ENCODE measurements at regions not wholly inside any gene's neighbourhood (a gene's known extent, or its start where the extent isn't known, plus 50 kb on each side); places are given as distances from the start of the nearest gene placed in this dataset.
"Not testable (repeated sequence)": the region's sequence is repeated elsewhere in the genome, so short reads cannot be mapped to it uniquely, and the experiment has no call there.

DNA sequence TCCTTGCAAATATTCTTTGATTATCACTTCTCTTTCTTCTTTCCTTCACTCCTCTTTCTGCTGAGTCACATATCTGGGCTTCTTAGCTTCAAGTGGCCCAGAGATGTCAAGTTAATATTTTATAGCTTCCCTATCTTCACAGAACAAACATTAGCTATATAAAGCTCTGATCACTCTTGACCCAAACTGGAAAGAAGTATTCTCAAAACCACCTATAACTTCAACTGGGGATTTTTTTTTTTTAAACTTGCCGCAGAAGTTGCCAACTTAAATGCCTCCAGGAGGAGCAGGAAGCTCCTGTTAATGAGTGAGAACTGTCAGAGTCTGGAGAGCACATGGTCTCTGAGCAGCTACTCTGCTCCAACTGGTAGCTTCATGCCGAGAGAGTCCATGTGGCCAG, 233.3 kb upstream of the EDNRA start:
- DNase-seq: no peak

- DNase-seq: no peak
These were observed 230.8 kb upstream of the EDNRA start for GRCh38 chr4:147250062-147250461.

DNA sequence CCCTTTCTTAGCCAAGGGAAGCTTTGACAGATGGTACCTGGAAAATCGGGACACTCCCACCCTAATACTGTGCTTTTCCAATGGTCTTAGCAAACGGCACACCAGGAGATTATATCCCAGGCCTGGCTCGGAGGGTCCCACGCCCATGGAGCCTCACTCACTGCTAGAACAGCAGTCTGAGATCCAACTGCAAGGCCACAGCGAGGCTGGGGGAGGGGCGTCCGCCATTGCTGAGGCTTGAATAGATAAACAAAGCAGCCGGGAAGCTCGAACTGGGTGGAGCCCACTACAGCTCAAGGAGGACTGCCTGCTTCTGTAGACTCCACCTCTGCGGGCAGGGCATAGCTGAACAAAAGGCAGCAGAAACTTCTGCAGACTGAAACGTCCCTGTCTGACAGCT, 225.6 kb upstream of the EDNRA start:
- DNase-seq: not testable (repeated sequence)

- not testable (repeated sequence) for DNase-seq
These were observed 221.6 kb upstream of the EDNRA start for GRCh38 chr4:147259271-147259670.

DNA sequence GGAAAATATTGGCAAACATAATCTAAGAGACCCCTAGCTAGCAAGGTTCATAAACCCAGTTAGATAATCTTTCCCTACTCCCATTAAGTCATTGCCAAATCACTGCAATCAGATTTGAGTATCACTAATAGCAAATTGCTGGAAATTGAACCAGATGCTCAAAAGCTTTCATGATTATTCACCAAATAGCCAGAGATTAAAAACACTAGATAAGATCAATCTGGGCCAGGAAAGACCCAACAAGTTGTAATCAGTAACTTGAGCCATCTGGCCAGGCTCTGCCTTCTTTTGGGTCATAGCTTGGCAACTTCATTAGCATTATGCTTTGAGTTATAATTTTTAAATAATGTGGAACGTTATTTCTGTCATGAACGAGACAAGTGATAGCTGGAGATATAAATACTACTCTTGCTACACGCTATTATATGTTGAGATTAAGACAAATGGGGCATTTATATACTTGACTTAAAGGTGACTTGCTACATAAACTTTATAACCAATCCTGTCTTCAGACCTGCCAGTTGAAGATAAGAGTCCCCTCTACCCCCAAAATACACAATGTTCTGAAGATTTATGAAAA, 196.6 kb upstream of the EDNRA start:
- no peak for DNase-seq

GRCh38 chr4:147284935-147285334, 196.0 kb upstream of the EDNRA start:
- no peak for DNase-seq

GRCh38 chr4:147285751-147286150, 195.1 kb upstream of the EDNRA start:
- DNase-seq: no peak

DNA sequence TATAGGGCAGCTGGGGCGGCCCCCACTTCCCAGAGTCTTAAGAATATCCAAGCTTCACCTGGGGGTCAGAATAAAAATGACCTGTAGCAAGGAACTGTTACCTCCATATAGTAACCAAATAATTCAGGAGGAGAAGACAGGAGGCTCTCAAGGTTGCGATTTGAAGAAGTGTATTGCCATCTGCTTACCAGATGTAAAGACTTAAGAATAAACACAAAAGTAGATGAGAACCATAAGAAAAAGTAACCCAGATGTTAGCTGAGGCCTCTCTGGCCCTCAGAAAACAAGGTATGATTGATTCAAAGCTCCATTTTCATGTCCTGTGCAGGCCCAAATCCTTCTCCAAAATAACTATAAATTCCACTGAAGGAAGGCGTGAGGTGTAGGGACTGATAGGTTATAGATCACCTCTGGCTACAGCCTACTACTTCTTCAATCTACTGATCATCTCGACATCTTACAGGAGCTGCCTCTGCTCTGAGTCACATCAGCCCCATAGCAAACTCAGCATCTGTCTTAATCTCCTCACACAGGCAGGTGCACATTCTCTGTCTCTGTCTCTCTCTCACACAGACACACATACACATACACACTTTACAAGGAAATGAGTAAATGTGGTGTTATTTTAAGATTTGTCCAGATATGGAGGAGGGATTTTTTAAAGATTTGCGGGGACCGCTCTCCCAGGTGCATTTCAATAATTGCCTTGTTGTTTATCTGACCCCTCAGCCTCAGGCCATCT, 193.9 kb upstream of the EDNRA start:
- DNase-seq: no peak

GRCh38 chr4:147287588-147287890, 193.4 kb upstream of the EDNRA start:
- DNase-seq: no peak

DNA sequence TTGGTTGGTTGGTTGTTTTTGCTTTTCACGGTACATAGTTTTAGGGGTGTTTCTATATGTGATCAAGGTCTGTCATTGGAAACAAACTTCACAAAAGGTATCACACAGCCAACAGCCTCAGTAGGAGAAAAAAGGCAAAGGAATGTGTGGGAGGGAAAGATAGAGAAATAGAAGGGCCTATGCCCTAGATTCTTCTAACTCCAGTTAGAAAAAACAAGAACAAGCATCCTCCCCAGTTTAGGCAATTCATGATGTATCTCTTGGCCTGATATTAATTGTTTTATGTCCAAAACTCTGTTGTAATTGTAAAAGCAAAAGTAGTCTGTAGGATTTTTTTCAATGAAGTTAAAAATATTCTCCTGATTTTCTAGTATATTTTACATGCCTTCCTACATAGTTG, 192.4 kb upstream of the EDNRA start:
- DNase-seq: no peak

GRCh38 chr4:147289181-147289580, 191.7 kb upstream of the EDNRA start:
- DNase-seq: no peak

DNA sequence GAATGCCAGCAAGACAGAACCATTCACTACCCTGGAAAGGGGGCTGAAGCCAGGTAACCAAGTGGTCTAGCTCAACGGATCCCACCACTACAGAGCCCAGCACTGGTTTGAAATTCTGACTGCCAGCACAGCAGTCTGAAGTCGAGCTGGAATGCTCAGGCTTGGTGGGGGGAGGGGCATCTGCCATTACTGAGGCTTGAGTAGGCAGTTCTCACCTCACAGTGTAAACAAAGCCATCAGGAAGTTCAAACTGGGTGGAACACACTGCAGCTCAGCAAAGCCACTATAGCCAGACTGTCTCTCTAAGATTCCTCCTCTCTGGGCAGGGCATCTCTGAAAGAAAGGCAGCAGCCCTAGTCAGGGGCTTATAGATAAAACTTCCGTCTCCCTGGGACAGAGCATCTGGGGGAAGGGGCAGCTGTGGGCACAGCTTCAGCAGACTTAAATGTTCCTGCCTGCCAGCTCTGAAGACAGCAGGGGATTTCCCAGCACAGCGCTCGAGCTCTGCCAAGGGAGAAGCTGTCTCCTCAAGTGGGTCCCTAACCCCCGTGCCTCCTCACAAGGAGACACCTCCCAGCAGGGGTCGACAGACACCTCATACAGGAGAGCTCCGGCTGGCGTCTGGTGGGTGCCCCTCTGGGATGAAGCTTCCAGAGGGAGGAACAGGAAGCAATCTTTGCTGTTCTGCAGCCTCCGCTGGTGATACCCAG, 188.1 kb upstream of the EDNRA start:
- not testable (repeated sequence) for DNase-seq

GRCh38 chr4:147293314-147293677, 187.6 kb upstream of the EDNRA start:
- not testable (repeated sequence) for DNase-seq

GRCh38 chr4:147299205-147299604, 181.7 kb upstream of the EDNRA start:
- DNase-seq: no peak

DNA sequence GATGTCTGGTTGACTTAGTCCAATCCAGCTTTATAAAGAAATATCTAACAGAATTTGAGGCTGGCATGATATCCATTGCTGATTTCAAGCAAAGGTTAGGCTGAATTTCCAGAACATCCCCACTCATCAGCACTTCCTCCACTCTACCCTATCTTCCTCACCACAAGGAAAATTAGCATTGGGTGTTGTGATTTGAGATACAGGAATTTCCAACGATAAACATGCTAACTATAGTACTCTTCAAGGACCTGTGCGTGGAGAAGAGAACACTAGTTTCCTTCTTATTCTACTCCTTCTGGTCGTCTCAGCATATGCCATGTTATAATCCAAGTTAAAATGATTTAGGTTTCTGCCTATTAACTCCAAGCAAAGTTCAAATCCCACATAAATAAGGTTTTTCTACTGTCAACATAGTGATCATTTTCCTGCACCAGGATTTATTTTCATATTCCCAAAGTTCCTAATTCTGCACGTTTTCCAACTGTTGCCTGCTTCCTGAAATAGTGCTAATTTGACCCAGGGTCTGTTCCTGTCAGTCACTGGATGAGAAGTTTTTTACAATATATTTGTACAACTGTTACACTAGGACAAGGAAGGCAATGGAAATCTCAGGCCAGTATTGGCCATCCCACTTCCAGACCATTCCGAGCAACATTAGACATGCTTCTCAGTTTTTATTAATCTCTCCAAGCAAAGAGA, 177.6 kb upstream of the EDNRA start:
- DNase-seq: no peak

GRCh38 chr4:147303873-147304229, 177.0 kb upstream of the EDNRA start:
- DNase-seq: no peak

DNA sequence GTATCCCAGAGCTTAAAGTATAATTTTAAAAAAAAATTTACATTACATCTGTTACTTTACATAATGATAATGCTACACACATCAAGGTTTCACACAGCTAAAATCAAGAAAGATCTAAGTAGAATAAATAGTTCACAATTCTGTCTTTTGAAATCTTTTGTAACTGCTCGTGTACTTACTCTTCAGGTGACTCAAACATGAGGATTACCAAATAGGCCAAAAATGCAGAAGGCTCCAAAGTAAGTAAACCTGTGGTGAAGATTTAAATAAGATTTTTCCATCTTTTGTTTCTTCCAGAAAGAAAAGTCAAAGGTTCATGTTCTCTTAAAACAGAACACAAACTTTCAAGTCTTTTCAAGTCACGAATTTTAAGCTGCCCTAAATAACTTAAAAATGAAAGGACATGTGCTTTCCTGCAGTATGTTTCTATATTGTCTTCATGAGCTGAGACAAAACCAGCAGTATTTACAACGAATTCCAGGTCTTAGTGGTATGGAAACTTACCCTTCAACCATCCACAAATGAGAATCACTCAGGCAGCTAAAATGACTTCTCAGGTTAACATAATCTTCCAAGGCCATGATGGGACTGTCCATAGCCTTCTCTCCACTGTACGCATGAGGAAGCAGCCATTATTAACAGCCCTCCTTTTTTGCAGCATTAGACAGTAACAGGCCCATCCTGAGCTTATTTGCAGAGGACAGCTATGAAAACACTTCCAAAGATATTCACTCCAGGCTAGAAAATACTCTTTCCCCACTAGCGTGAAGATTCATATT, 172.8 kb upstream of the EDNRA start:
- DNase-seq: no peak

DNA sequence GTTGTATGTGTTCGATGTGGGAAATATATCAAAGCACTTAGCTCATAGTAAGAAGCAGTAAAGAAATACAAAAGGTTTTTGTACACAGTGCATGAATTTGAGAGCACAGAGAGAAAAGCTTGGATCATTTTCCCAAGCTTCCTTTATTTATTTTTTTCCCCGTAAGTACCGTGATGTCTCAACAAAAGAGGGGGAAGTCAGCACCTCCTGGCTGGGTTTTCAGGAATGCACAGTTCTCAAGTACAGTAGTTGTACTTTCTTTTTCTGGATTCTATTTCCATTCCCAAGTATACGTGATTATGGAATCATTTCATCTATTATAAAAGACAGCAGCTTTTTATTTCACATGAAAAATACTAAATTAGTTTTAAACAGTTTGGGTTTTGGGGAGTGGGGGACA, 171.5 kb upstream of the EDNRA start:
- DNase-seq: no peak

DNA sequence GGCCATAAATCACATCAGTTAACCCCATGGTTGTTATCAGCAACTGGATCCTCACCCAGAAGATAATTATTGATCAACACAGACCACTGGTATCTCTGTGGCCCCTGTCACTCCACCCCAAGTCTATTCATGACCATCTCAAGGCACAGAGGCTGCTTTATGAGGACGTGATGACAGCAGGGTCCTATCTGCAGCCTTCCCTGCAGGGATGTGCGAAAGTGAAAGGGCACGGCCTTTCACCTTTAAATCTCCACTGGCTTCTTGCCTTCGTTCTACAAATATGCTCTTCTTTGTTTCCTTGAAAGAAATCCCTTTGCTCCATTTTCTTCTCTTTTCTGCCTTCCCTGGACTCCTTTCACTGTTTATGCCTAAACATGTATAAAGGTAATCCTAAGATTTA, 170.6 kb upstream of the EDNRA start:
- DNase-seq: no peak

GRCh38 chr4:147311956-147312355, 168.9 kb upstream of the EDNRA start:
- no peak for DNase-seq

DNA sequence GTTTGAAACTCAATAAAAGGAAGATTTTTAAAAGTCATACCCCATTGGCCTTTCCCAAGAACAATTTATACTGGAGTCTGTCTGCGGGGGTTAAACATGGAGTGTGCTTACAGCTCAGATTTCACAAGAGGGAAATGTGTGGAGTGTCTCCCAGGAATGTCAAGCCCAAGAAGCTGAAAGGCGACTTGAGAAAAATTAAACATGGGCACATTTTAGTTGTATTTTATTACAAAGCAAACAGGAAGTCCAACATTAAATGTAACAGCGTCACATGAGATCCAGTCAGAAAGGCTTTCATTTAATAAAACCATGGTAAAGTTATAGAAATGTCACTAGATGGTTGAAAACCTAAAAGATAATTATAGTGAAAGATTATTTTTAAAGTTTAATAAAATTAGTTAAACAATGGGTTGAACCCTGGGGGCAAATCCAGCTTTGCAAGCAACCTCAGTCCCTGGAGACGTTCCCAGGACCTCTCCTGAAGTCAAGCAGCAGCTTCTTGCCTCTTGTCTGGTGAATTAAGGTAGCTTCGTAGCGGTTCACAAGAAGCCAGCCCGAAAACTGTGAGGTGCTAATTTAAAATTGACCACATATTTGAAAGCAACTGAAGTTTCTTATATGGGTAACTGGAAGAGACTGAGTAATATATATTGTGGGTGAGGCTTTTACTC, 168.4 kb upstream of the EDNRA start:
- DNase-seq: no peak

- DNase-seq: no peak
These were observed 167.8 kb upstream of the EDNRA start for GRCh38 chr4:147313108-147313507.

Measured in suppressor macrophage (primary cell).